Uterus (tissue), 2 donors: ENCODE measurements at regions not wholly inside any gene's neighbourhood (a gene's known extent, or its start where the extent isn't known, plus 50 kb on each side); places are given as distances from the start of the nearest gene placed in this dataset.

Source experiments
- CTCF ChIP-seq, 4 experiments: fragments of 200-600 bp in 2 of 4; fragments of 450-650 bp in 2 of 4; sonication (generic) in 2 of 4; IDR thresholded peaks; one replicate each; pipeline ENCODE4 v1.5.1; 2016 to 2019; ENCODE audit warnings: antibody characterized with exemption in 4 of 4, mild to moderate bottlenecking in 2 of 4, moderate library complexity in 1 of 4
- POLR2A ChIP-seq, 2 donors: fragments of 450-650 bp; IDR thresholded peaks; one replicate each; pipeline ENCODE4 v1.6.1; 2016; ENCODE audit warnings: antibody characterized with exemption in 2 of 2, mild to moderate bottlenecking in 1 of 2, moderate library complexity in 1 of 2

DNA sequence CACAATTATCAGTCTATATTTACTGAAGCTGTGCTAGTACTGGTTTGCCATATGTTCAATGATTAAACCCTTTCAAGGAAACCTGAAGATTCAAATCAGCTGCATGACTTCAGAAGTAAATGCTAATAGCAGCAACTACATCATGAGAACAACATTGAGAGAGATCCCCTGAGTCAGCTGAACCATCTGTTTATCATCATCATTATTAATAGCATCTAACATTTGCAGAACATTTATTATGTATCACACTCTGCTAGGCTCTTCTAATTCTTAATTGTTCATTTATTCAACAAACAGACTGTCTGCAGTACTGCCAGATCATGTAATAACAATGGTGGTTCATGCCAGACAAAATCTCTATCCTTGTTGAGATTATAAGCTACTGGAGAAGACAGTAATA is 157.4 kb downstream of the KLHL28 start:
- TF ChIP-seq POLR2A (IDR thresholded peaks at IDR 0.05) (no peak), CTCF (IDR thresholded peaks at IDR 0.05) (no peak)
